BJ (cell line): ENCODE measurements at regions not wholly inside any gene's neighbourhood (a gene's known extent, or its start where the extent isn't known, plus 50 kb on each side); places are given as distances from the start of the nearest gene placed in this dataset.

ENCODE experiments used
- CTCF ChIA-PET: fragments of 350-600 bp; formaldehyde crosslinking; extraction: SDS; loops from one replicate; lab custom pipeline; 2021; ENCODE audit warnings: antibody characterized with exemption, inconsistent platforms; lab: Yijun Ruan, JAX
- POLR2A ChIA-PET: fragments of 300-600 bp; sonication (Branson Sonifier 250); formaldehyde crosslinking; extraction: SDS; loops from one replicate; lab custom pipeline; 2021; ENCODE audit warnings: antibody characterized with exemption; lab: Charles Lee
- DNase-seq: peaks from one replicate; pipeline ENCODE4 v3.0.0-alpha.2; 2011; ENCODE audit warnings: low read depth
- H3K27me3 ChIP-seq: 2 replicates; pipeline ENCODE4 v1.6.0; 2011; ENCODE audit warnings: low read length; ENCODE audit not compliant: control insufficient read depth, insufficient read depth
- H3K36me3 ChIP-seq: 2 replicates; pipeline ENCODE4 v1.5.1; 2011; ENCODE audit warnings: low read length; ENCODE audit not compliant: control insufficient read depth, insufficient read depth
- H3K4me3 ChIP-seq: 2 replicates; pipeline ENCODE4 v1.5.1; 2011; ENCODE audit warnings: low read depth, mild to moderate bottlenecking, control low read depth, low read length
- CTCF ChIP-seq: IDR thresholded peaks from 2 replicates; pipeline ENCODE4 v1.5.1; 2011; ENCODE audit warnings: low read depth, mild to moderate bottlenecking, control low read depth, inconsistent platforms, low read length, moderate library complexity; ENCODE audit not compliant: insufficient read depth

- ChIA-PET CTCF (interaction anchor here (1.0 to 1.1 kb wide), 2 partner anchors 10 to 16 kb away, joined by 4 read pairs; no protein-coding TSS in a partner anchor), POLR2A (no interaction called here)
- no peak for TF ChIP-seq CTCF
- H3K27me3 ChIP-seq, result 0 out of 2 replicates have a peak, but pooled peaks cover under 1% of the 10 kb centered on the region
- no peaks in the 10 kb centered on the region for H3K36me3 ChIP-seq
- H3K4me3 ChIP-seq, result no peak overlapping the region
- DNase-seq, result no peak
These were observed 263.7 kb downstream of the TTC6 start for GRCh38 chr14:37859177-37859576.

- ChIA-PET CTCF (no interaction called here), POLR2A (no interaction called here)
- Histone ChIP-seq H3K27me3 (0 out of 2 replicates have a peak, but pooled peaks cover 1% of the 10 kb centered on the region), H3K4me3 (no peak overlapping the region), H3K36me3 (no peaks in the 10 kb centered on the region)
- TF ChIP-seq CTCF, result no peak
- DNase-seq, result no peak
These were observed 266.8 kb downstream of the TTC6 start for GRCh38 chr14:37862263-37862662.

- Histone ChIP-seq H3K36me3 (no peaks in the 10 kb centered on the region), H3K4me3 (no peak overlapping the region), H3K27me3 (peaks cover 1% of the 10 kb centered on the region; the same call in 1 of the 2 replicates)
- no peak for TF ChIP-seq CTCF
- POLR2A ChIA-PET, result no interaction called here
- DNase-seq, result no peak
- CTCF ChIA-PET, result interaction anchor here (2.4 kb wide), 1 partner anchor 11 kb away, joined by 8 read pairs; no protein-coding TSS in a partner anchor
These were observed 268.7 kb downstream of the TTC6 start for GRCh38 chr14:37864128-37864527.

- Histone ChIP-seq H3K36me3 (no peaks in the 10 kb centered on the region), H3K4me3 (no peak overlapping the region), H3K27me3 (peaks cover 1% of the 10 kb centered on the region; the same call in 1 of the 2 replicates)
- POLR2A ChIA-PET, result no interaction called here
- CTCF ChIA-PET, result interaction anchor here (0.9 to 2.4 kb wide), 3 partner anchors 10 to 14 kb away, joined by 3 to 8 read pairs (median 4); no protein-coding TSS in a partner anchor
- no peak for TF ChIP-seq CTCF
- DNase-seq, result peak; percentile 57
These were observed 269.7 kb downstream of the TTC6 start for GRCh38 chr14:37864861-37865718.
